8988T (cell line): ENCODE measurements at regions not wholly inside any gene's neighbourhood (a gene's known extent, or its start where the extent isn't known, plus 50 kb on each side); places are given as distances from the start of the nearest gene placed in this dataset.
"Not testable (repeated sequence)": the region's sequence is repeated elsewhere in the genome, so short reads cannot be mapped to it uniquely, and the experiment has no call there.

Source experiments
- DNase-seq: peaks from one replicate; pipeline ENCODE4 v3.0.0; 2011

DNA sequence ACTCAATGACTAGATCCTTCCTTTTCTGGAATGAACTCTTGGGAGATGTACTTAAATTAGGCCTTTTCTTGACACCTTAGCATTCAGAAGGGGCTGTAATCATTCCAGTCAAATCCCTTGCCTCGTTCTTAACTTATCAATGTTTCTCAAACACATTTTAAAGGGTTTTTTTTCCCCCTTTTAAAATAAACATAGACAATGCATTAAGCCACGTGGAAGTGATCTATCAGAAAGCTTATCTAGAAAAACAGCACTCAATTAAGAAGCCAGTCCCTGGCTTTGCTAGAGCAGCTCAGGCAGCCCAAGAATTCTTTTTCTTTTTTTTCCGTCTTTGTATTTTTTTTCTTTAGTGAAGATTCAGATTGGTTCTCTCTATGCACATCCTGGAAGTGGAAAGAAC, 118.2 kb downstream of the PCDH7 start:
- DNase-seq = no peak

GRCh38 chr4:30839583-30840520, 119.7 kb downstream of the PCDH7 start:
- no peak for DNase-seq

DNA sequence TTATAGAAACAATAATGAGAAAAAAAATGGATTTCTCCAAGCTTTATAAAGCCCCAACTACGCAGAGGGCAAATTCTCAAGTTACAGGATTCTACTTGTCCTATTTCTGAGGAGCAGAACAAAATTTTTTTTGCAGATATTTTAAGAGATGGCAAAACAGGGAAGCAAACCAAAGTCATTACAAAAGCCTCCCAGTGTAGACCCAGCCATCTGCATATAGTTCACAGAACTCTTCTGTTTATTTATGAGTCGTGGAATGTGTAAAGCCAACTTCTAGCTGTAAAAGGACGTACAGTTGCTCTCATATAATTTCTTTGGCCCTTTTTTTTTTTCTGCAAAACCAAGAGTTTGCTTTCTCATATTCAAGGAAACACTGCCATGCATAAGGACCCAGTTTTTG, 120.4 kb downstream of the PCDH7 start:
- no peak for DNase-seq

DNA sequence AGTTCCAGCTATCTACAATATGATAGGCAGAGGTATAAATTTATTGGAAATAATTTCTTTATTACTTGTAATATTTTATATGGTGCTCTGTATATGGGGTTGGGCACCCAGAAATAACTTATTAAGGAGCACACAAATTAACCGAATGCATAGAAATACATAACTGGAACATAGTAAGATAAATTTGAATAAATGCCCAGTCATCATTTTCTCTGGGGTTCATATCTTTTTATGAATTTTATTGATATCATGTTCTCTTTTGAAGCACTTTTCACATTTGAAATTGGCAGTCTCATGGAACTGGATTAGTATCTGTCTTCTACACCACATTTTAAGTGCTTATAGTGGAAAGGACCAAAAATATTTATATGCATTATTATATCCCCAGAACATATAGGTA, 122.0 kb downstream of the PCDH7 start:
- DNase-seq = no peak

DNA sequence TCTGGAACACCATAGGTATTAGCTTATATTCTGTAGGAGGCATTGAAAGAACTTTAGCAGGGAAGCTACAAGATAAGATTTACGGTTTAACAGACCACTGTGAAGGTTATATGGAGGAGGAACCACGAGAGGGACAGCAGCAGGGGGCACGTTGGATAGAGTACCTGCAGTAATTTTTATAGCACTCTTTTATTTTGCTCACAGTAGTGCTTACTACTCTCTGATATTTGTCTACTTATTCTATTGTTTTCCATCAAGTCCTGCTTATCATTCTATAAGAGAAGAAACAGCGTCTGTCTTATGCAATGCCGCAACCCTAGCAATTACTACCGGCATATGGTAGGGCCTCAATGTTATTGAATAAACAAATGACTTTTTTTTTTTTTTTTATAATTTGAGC, 122.5 kb downstream of the PCDH7 start:
- no peak for DNase-seq

GRCh38 chr4:30844861-30845582, 124.9 kb downstream of the PCDH7 start:
- no peak for DNase-seq

- DNase-seq = no peak
Observed at GRCh38 chr4:30847167-30847566, 127.0 kb downstream of the PCDH7 start.

DNA sequence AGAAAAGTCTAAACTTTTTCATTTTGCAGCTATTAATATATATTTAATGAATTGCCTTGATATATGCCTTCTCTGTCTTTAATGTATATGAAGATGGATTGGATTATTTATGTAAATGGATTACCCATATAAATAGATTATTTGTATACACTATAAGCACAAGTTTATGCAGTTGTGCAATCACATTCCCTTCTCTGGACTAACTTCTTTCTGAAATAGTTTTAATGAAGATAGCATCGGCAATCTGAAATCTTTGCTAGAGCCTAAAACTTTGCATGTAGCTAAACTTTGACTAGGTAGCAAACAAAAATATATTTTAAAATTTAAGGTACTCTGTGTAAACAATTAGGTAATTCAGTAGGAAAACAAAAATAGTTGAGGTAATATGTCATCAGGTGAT, 127.8 kb downstream of the PCDH7 start:
- DNase-seq = no peak

DNA sequence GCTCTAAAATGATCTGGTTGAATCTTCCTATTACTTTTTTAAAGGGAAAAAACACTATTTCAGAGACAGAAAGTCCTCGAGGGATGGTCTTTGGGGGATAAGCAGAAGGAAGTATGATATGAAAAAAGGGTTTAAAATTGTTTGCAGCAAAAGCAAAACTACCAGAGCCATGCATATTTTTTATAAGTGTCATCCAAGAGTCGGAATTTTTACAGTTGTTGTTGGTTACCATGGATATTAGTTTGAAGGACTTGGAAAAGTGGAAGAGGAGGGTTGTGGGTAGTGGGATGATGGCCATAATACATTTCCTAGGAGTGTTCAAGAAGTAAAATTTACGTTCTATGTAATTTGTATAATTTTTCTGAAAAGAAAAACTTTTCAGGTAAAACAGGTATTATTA, 134.4 kb downstream of the PCDH7 start:
- no peak for DNase-seq

DNA sequence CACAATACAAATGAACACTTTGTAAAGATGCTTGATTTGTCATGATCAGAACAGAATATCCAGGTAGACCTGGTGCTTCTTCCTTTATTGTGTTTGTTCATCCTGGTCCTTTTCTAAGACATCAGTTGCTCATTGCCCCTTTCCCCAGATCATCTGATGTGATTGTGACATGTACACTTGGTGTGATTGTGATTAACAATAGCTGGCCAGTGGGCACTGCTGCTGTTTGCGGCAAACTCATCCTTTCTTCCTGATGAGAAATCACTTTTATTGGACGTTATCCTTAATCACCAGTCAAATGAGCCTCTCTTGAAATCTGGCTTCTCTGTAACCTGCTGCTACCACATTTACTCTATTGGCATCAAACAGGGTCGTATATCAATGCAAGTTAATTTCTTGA, 135.1 kb downstream of the PCDH7 start:
- DNase-seq = no peak

DNA sequence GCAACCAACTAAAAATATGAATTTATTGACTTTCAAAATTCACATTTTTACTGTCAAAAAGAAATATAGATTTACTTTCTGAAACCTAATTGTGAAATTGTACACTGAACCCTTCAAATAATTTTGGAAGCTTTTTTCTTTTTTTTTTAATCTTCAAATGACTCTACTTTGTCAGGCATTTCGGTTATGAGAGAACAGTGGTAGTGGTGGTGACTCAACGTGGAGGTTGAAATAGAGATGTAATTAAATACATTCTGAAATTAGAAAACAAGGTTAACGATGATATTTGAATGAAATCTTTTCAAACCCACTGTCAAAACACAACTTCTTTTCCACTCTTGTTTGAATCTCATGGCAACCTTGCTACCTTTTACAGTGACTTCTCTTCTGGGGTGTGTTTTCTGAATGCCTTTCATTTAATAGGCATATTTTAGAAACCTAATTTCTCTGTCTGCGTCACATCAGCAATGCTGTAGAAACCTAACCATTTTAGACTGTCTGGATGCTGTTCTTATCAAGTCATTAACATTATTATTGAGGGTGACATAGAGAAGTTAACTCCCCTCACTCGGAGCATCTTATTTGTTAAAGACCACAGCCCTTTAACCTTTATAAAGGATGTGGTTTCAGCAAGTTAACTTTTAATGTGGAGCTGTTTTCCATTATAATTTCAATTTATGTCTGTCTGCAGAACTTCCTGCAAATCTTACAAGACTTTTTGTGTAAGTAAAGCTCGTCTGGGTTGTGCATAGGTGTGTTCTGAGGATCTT, 136.8 kb downstream of the PCDH7 start:
- no peak for DNase-seq

- no peak for DNase-seq
Observed at GRCh38 chr4:30860978-30861377, 140.8 kb downstream of the PCDH7 start.

GRCh38 chr4:30862196-30862595, 142.0 kb downstream of the PCDH7 start:
- DNase-seq = no peak

GRCh38 chr4:30863021-30863420, 142.9 kb downstream of the PCDH7 start:
- no peak for DNase-seq

GRCh38 chr4:30865691-30866090, 145.5 kb downstream of the PCDH7 start:
- no peak for DNase-seq

DNA sequence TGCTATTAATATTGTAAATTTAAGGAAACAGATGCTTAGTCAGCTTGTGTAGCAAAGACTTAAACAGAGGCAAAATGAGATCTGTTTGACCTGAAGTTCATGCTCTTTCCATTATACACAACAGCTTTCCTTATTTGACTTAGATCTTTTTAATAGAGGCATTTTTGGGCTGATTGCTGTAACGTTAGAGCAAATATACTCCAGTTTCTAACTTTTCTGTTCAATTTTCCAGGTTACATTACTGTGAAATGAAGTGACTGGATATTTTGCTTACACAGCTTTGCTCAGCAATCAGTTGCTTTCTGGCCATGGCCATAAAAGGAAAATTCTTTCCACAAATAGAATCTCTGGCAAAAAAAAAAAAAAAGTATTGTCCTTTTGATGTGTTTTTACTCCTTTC, 146.2 kb downstream of the PCDH7 start:
- no peak for DNase-seq

- no peak for DNase-seq
Observed at GRCh38 chr4:30866907-30867306, 146.7 kb downstream of the PCDH7 start.

GRCh38 chr4:30867427-30867826, 147.3 kb downstream of the PCDH7 start:
- no peak for DNase-seq

DNA sequence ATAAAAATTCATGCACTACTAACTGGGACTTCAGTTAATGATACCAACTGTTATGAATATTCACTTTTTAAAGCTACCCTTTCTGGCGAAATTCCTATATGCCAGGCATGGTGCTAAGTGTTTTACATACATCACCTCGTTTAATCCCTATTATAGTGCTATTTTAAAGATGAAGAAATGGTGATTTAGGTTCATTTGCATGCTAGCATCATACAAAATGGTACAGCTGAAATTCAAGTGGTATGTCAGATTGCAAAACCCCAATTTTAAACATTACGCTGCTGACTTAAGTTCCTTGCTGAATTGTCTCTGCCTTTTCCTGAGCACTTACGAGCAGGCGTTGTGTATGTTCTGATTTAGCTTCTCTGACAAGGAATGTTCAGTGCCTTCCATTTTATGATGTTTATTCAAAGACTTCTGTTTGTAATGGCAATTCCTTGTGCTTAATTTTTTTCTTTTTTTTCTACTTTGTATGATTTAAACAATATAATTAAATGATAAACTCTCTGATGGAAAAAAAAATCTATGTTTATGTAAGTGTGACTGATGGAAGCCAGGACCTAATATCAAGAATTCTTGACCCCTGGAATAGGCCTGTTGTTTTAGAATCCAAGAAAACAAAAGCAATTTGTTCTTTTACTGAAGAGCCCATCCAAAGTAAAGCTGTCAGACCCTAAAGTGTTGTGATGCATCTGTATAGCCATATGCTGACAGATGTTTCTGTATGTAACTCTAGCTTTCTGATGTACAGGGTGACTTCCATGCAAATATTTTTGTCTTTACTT, 148.1 kb downstream of the PCDH7 start:
- DNase-seq = no peak

DNA sequence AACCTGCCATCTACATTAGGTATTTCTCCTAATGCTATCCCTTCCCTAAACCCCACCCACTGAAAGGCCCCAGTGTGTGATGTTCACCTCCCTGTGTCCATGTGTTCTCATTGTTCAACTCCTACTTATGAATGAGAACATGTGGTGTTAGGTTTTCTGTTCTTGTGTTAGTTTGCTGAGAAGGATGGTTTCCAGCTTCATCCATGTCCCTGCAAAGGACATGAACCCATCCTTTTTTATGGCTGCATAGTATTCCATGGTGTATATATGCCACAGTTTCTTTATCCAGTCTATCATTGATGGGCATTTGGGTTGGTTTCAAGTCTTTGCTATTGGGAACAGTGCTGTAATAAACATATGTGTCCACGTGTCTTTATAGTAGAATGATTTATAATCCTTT, 149.2 kb downstream of the PCDH7 start:
- DNase-seq = not testable (repeated sequence)

DNA sequence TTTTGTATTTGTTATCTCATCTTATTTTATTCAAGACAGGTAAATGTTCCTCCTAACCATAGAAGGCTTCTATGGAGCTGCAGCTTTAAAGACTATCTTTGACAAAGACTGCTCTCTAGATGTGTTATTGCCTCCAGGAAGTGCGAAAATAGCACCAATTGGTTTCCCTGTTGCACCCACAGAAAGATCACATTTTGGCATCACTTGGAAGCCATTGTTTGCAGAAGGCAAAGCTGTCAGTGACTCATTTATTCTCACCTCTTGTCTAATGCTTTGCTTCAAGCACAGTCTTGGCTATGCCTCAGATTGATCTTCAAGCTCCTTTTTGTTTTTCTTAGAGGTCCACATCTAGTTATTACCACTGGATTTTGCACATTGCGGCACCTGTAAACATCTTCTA, 150.3 kb downstream of the PCDH7 start:
- no peak for DNase-seq

GRCh38 chr4:30875658-30876269, 155.6 kb downstream of the PCDH7 start:
- no peak for DNase-seq
